HEK293 (cell line): ENCODE measurements at regions not wholly inside any gene's neighbourhood (a gene's known extent, or its start where the extent isn't known, plus 50 kb on each side); places are given as distances from the start of the nearest gene placed in this dataset.
A peak's percentile ranks its signal among the peaks of the same experiment; 100 is the strongest.

Source experiments
- CTCF ChIA-PET: fragments of 350-600 bp; formaldehyde crosslinking; extraction: SDS; loops from one replicate; lab custom pipeline; 2021; ENCODE audit warnings: antibody characterized with exemption; lab: Yijun Ruan, JAX
- POLR2A ChIA-PET: fragments of 300-600 bp; formaldehyde crosslinking; extraction: SDS; loops from one replicate; lab custom pipeline; 2020; ENCODE audit warnings: antibody characterized with exemption, inconsistent platforms; lab: Yijun Ruan, JAX
- H3K27ac ChIP-seq: fragments of 200-500 bp; sonication (Bioruptor generic); 2 replicates; pipeline ENCODE4 v1.5.1; 2014; ENCODE audit warnings: low read depth, low read length, control low read depth, inconsistent platforms; ENCODE audit errors: extremely low read depth
- H3K36me3 ChIP-seq, 2 experiments: fragments of 200-500 bp in 1 of 2; sonication (Bioruptor generic) in 1 of 2; 1 replicate in 1 of 2; 2 replicates in 1 of 2; pipeline ENCODE4 v1.5.1; 2014 to 2017; ENCODE audit warnings: inconsistent platforms in 2 of 2, low read length in 2 of 2; ENCODE audit not compliant: control insufficient read depth in 2 of 2, insufficient read depth in 1 of 2
- H3K4me1 ChIP-seq: fragments of 200-500 bp; sonication (Bioruptor generic); 2 replicates; pipeline ENCODE4 v1.5.1; 2014; ENCODE audit warnings: mild to moderate bottlenecking, low read length, inconsistent platforms; ENCODE audit not compliant: control insufficient read depth, insufficient read depth
- H3K4me3 ChIP-seq: 2 replicates; pipeline ENCODE4 v1.5.1; 2011; ENCODE audit warnings: low read depth, mild to moderate bottlenecking, control low read depth, low read length, moderate library complexity
- H3K9me3 ChIP-seq: fragments of 200-500 bp; sonication (Bioruptor generic); 2 replicates; pipeline ENCODE4 v1.5.1; 2014; ENCODE audit warnings: low read depth, low read length, inconsistent platforms; ENCODE audit not compliant: control insufficient read depth, insufficient read depth
- BCL11A ChIP-seq: fragments of 450-650 bp; formaldehyde crosslinking; IDR thresholded peaks from 2 replicates; pipeline ENCODE4 v1.5.1; 2016; ENCODE audit warnings: low read depth, missing biosample characterization, missing genetic modification characterization
- EGR2 ChIP-seq: fragments of 450-650 bp; formaldehyde crosslinking; IDR thresholded peaks from 2 replicates; pipeline ENCODE4 v1.5.1; 2016; ENCODE audit warnings: low read depth, missing biosample characterization, missing genetic modification characterization
- IKZF3 ChIP-seq: fragments of 450-650 bp; IDR thresholded peaks from 2 replicates; pipeline ENCODE4 v1.5.0; 2018; ENCODE audit warnings: missing biosample characterization, mild to moderate bottlenecking, missing genetic modification characterization, moderate library complexity
- PRDM10 ChIP-seq: fragments of 450-650 bp; formaldehyde crosslinking; IDR thresholded peaks from 2 replicates; pipeline ENCODE4 v1.5.1; 2016; ENCODE audit warnings: missing biosample characterization, missing genetic modification characterization
- TRIM28 ChIP-seq: IDR thresholded peaks from 2 replicates; pipeline ENCODE4 v1.6.1; 2011; ENCODE audit warnings: low read length, control low read depth, borderline replicate concordance
- WT1 ChIP-seq: fragments of 450-650 bp; formaldehyde crosslinking; IDR thresholded peaks from 2 replicates; pipeline ENCODE4 v1.5.1; 2016; ENCODE audit warnings: missing biosample characterization, missing genetic modification characterization
- ZBTB11 ChIP-seq: fragments of 450-650 bp; formaldehyde crosslinking; conservative IDR thresholded peaks from 2 replicates; pipeline ENCODE4 v1.5.1; 2016; ENCODE audit warnings: low read depth, missing biosample characterization, missing genetic modification characterization
- ZBTB20 ChIP-seq: fragments of 450-650 bp; formaldehyde crosslinking; IDR thresholded peaks from 2 replicates; pipeline ENCODE4 v1.5.1; 2016; ENCODE audit warnings: missing biosample characterization, missing genetic modification characterization
- ZBTB26 ChIP-seq: fragments of 450-650 bp; formaldehyde crosslinking; optimal IDR thresholded peaks from 2 replicates; pipeline ENCODE3; 2016; ENCODE audit warnings: missing biosample characterization, mild to moderate bottlenecking, missing genetic modification characterization
- ZEB2 ChIP-seq: fragments of 450-650 bp; formaldehyde crosslinking; IDR thresholded peaks from 2 replicates; pipeline ENCODE4 v1.5.1; 2016; ENCODE audit warnings: missing biosample characterization, missing genetic modification characterization
- ZFHX2 ChIP-seq: fragments of 450-650 bp; formaldehyde crosslinking; conservative IDR thresholded peaks from 2 replicates; pipeline ENCODE4 v1.5.1; 2016; ENCODE audit warnings: missing biosample characterization, missing genetic modification characterization
- ZNF335 ChIP-seq: fragments of 450-650 bp; formaldehyde crosslinking; conservative IDR thresholded peaks from 2 replicates; pipeline ENCODE4 v1.5.1; 2016; ENCODE audit warnings: missing biosample characterization, missing genetic modification characterization
- ZNF37A ChIP-seq: fragments of 450-650 bp; IDR thresholded peaks from 2 replicates; pipeline ENCODE4 v1.5.1; 2018; ENCODE audit warnings: missing biosample characterization, missing genetic modification characterization
- ZNF449 ChIP-seq: fragments of 450-650 bp; formaldehyde crosslinking; IDR thresholded peaks from 2 replicates; pipeline ENCODE4 v1.5.1; 2017; ENCODE audit warnings: missing biosample characterization, mild to moderate bottlenecking, missing genetic modification characterization, moderate library complexity
- ZNF501 ChIP-seq: fragments of 450-650 bp; formaldehyde crosslinking; IDR thresholded peaks from 2 replicates; pipeline ENCODE4 v1.5.1; 2016; ENCODE audit warnings: missing biosample characterization, missing genetic modification characterization
- ZNF549 ChIP-seq: fragments of 450-650 bp; IDR thresholded peaks from 2 replicates; pipeline ENCODE4 v1.5.1; 2018; ENCODE audit warnings: missing biosample characterization, missing genetic modification characterization, mild to moderate bottlenecking, inconsistent platforms, moderate library complexity
- ZNF626 ChIP-seq: fragments of 450-650 bp; sonication (Bioruptor Pico); formaldehyde crosslinking; IDR thresholded peaks from 2 replicates; pipeline ENCODE4 v1.5.1; 2018; ENCODE audit warnings: missing biosample characterization, missing genetic modification characterization, inconsistent platforms
- ZNF629 ChIP-seq: fragments of 450-650 bp; formaldehyde crosslinking; IDR thresholded peaks from 2 replicates; pipeline ENCODE4 v1.5.1; 2017; ENCODE audit warnings: missing biosample characterization, missing genetic modification characterization
- ZNF654 ChIP-seq: fragments of 450-650 bp; formaldehyde crosslinking; IDR thresholded peaks from 2 replicates; pipeline ENCODE4 v1.5.1; 2016; ENCODE audit warnings: low read depth, missing biosample characterization, missing genetic modification characterization
- ZNF776 ChIP-seq: fragments of 450-650 bp; formaldehyde crosslinking; IDR thresholded peaks from 2 replicates; pipeline ENCODE4 v1.5.0; 2017; ENCODE audit warnings: missing biosample characterization, missing genetic modification characterization, borderline replicate concordance
- ZXDB ChIP-seq: fragments of 450-650 bp; formaldehyde crosslinking; IDR thresholded peaks from 2 replicates; pipeline ENCODE4 v1.5.1; 2016; ENCODE audit warnings: missing biosample characterization, missing genetic modification characterization
- TF ChIP-seq, protein P1 (sequence below): fragments of 450-650 bp; formaldehyde crosslinking; conservative IDR thresholded peaks from 2 replicates; pipeline ENCODE4 v1.5.1; 2016; ENCODE audit warnings: low read depth, missing biosample characterization, missing genetic modification characterization

- H3K36me3 ChIP-seq: no peaks in the 10 kb centered on the region
- peak overlapping the region; percentile 41 for H3K4me3 ChIP-seq
- no peaks in the 10 kb centered on the region for H3K9me3 ChIP-seq
- ChIA-PET POLR2A (no interaction called here), CTCF (interaction anchor here (1.0 kb wide), 1 partner anchor 15 kb away, joined by 3 read pairs; no protein-coding TSS in a partner anchor)
- no peaks in the 10 kb centered on the region for H3K4me1 ChIP-seq
- no peak overlapping the region for H3K27ac ChIP-seq
- no peak for TF ChIP-seq TRIM28
- TF ChIP-seq IKZF3 (tag by site-specific recombination): no peak
- 0 out of 2 replicates have a peak, but pooled peaks have one; percentile 16 for TF ChIP-seq ZBTB11 (tag by site-specific recombination)
- peak; percentile 93 for TF ChIP-seq ZBTB26 (tag by site-specific recombination)
- TF ChIP-seq ZFHX2 (tag by site-specific recombination): peak; percentile 54
- TF ChIP-seq BCL11A (tag by site-specific recombination): no peak
- TF ChIP-seq ZBTB20 (tag by site-specific recombination): peak; percentile 63
- no peak for TF ChIP-seq PRDM10 (tag by site-specific recombination)
- no peak for TF ChIP-seq WT1 (tag by site-specific recombination)
- TF ChIP-seq ZNF37A: no peak
- TF ChIP-seq, protein P1, sequence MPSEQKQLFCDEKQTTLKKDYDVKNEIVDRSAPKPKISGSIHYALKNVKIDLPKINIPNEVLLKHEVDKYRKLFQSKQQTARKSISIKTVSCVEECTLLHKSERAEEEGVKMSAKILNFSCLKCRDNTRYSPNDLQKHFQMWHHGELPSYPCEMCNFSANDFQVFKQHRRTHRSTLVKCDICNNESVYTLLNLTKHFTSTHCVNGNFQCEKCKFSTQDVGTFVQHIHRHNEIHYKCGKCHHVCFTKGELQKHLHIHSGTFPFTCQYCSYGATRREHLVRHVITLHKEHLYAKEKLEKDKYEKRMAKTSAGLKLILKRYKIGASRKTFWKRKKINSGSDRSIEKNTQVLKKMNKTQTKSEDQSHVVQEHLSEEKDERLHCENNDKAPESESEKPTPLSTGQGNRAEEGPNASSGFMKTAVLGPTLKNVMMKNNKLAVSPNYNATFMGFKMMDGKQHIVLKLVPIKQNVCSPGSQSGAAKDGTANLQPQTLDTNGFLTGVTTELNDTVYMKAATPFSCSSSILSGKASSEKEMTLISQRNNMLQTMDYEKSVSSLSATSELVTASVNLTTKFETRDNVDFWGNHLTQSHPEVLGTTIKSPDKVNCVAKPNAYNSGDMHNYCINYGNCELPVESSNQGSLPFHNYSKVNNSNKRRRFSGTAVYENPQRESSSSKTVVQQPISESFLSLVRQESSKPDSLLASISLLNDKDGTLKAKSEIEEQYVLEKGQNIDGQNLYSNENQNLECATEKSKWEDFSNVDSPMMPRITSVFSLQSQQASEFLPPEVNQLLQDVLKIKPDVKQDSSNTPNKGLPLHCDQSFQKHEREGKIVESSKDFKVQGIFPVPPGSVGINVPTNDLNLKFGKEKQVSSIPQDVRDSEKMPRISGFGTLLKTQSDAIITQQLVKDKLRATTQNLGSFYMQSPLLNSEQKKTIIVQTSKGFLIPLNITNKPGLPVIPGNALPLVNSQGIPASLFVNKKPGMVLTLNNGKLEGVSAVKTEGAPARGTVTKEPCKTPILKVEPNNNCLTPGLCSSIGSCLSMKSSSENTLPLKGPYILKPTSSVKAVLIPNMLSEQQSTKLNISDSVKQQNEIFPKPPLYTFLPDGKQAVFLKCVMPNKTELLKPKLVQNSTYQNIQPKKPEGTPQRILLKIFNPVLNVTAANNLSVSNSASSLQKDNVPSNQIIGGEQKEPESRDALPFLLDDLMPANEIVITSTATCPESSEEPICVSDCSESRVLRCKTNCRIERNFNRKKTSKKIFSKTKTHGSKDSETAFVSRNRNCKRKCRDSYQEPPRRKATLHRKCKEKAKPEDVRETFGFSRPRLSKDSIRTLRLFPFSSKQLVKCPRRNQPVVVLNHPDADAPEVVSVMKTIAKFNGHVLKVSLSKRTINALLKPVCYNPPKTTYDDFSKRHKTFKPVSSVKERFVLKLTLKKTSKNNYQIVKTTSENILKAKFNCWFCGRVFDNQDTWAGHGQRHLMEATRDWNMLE (tag by site-specific recombination): no peak
- no peak for TF ChIP-seq ZNF629 (tag by site-specific recombination)
- TF ChIP-seq ZNF626: no peak
- TF ChIP-seq ZNF776 (tag by site-specific recombination): no peak
- TF ChIP-seq EGR2 (tag by site-specific recombination): peak; percentile 56; the same call in 1 of the 2 replicates
- no peak for TF ChIP-seq ZEB2 (tag by site-specific recombination)
- TF ChIP-seq ZNF654 (tag by site-specific recombination): no peak
- TF ChIP-seq ZXDB (tag by site-specific recombination): peak; percentile 43; the same call in 1 of the 2 replicates
- peak; percentile 30; the same call in 1 of the 2 replicates for TF ChIP-seq ZNF335 (tag by site-specific recombination)
- 0 out of 2 replicates have a peak, but pooled peaks have one; percentile 20 for TF ChIP-seq ZNF501
- TF ChIP-seq ZNF549 (tag by site-specific recombination): no peak
- no peak for TF ChIP-seq ZNF449 (tag by site-specific recombination)
Observed at GRCh38 chr3:43894176-43895049, 203.7 kb downstream of the ABHD5 start.
